Breast epithelium (tissue), 4 donors: ENCODE measurements at regions not wholly inside any gene's neighbourhood (a gene's known extent, or its start where the extent isn't known, plus 50 kb on each side); places are given as distances from the start of the nearest gene placed in this dataset.
"Not testable (repeated sequence)": the region's sequence is repeated elsewhere in the genome, so short reads cannot be mapped to it uniquely, and the experiment has no call there.

Experiments
- DNase-seq, 2 donors: peaks; one replicate each; pipeline ENCODE4 v3.0.0-alpha.2; 2019; ENCODE audit warnings: low spot score in 2 of 2
- H3K27ac ChIP-seq, 2 donors: fragments of 200-600 bp; sonication (generic) in 1 of 2; one replicate each; pipeline ENCODE4 v1.5.1; 2016 to 2019; ENCODE audit warnings: mild to moderate bottlenecking in 1 of 2
- H3K27me3 ChIP-seq, 2 donors: fragments of 200-600 bp; sonication (generic) in 1 of 2; one replicate each; pipeline versions ENCODE4 v1.5.1 to v1.6.0; 2017 to 2019; ENCODE audit warnings: control low read depth in 1 of 2, mild to moderate bottlenecking in 1 of 2
- H3K36me3 ChIP-seq: fragments of 200-600 bp; one replicate; pipeline ENCODE4 v1.5.1; 2019
- H3K4me1 ChIP-seq, 2 donors: fragments of 200-600 bp; sonication (generic); one replicate each; pipeline ENCODE4 v1.5.1; 2016 to 2019; ENCODE audit warnings: control low read depth in 1 of 2
- H3K4me3 ChIP-seq, 3 donors: fragments of 200-600 bp; sonication (generic); 1 replicate in 2 of 3; 2 replicates in 1 of 3; pipeline ENCODE4 v1.5.1; 2016 to 2019; ENCODE audit warnings: mild to moderate bottlenecking in 3 of 3, moderate library complexity in 2 of 3
- H3K9me3 ChIP-seq, 2 donors: fragments of 200-600 bp; sonication (generic) in 1 of 2; one replicate each; pipeline ENCODE4 v1.5.1; 2016 to 2019; ENCODE audit warnings: control low read depth in 1 of 2
- POLR2A ChIP-seq: fragments of 450-650 bp; IDR thresholded peaks from one replicate; pipeline ENCODE4 v1.6.1; 2016; ENCODE audit warnings: antibody characterized with exemption, mild to moderate bottlenecking, moderate library complexity
- POLR2AphosphoS5 ChIP-seq, 3 donors: sonication (generic); formaldehyde crosslinking; IDR thresholded peaks; one replicate each; pipeline ENCODE4 v1.6.1; 2017; ENCODE audit warnings: antibody characterized with exemption in 3 of 3
- intact Hi-C: fragments of 100-400 bp; cut with DNase I; formaldehyde crosslinking; loops from one replicate; pipeline ENCODE4 v1.15.1; 2023; ENCODE audit warnings: low total_unique reads
- TF ChIP-seq, protein P1 (sequence below), 3 donors: fragments of 450-650 bp; IDR thresholded peaks; one replicate each; pipeline ENCODE4 v1.5.1; 2016 to 2017; ENCODE audit warnings: antibody characterized with exemption in 3 of 3, mild to moderate bottlenecking in 3 of 3, moderate library complexity in 3 of 3

GRCh38 chr12:34249271-34249670 is 227.0 kb downstream of the ALG10 start:
- Histone ChIP-seq H3K27me3 (no peaks in the 10 kb centered on the region), H3K9me3 (no peaks in the 10 kb centered on the region), H3K4me3 (no peak overlapping the region), H3K4me1 (no peaks in the 10 kb centered on the region), H3K27ac (no peak overlapping the region), H3K36me3 (no peaks in the 10 kb centered on the region)
- DNase-seq: no peak
- no peak for TF ChIP-seq POLR2A
- TF ChIP-seq POLR2AphosphoS5 (IDR thresholded peaks at IDR 0.05): no peak
- TF ChIP-seq, protein P1, sequence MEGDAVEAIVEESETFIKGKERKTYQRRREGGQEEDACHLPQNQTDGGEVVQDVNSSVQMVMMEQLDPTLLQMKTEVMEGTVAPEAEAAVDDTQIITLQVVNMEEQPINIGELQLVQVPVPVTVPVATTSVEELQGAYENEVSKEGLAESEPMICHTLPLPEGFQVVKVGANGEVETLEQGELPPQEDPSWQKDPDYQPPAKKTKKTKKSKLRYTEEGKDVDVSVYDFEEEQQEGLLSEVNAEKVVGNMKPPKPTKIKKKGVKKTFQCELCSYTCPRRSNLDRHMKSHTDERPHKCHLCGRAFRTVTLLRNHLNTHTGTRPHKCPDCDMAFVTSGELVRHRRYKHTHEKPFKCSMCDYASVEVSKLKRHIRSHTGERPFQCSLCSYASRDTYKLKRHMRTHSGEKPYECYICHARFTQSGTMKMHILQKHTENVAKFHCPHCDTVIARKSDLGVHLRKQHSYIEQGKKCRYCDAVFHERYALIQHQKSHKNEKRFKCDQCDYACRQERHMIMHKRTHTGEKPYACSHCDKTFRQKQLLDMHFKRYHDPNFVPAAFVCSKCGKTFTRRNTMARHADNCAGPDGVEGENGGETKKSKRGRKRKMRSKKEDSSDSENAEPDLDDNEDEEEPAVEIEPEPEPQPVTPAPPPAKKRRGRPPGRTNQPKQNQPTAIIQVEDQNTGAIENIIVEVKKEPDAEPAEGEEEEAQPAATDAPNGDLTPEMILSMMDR (IDR thresholded peaks at IDR 0.05): no peak
- intact Hi-C loops: no loop called here

DNA sequence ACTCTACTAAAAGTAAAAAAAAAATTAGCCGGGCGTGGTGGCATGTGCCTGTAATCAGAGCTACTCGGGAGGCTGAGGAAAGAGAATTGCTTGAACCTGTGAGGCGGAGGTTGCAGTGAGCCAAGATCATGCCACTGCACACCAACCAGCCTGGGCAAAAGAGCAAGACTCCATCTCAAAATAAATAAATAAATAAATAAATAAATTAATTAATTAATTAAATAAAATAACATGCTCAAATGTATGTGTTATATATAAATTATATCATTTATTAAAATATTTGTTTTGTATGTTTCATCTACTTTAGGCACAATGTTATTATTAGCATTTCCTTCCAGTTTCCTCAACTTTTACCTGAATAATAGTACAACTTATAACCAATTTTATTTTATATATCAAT is 229.6 kb downstream of the ALG10 start:
- H3K4me1 ChIP-seq, H3K4me3 ChIP-seq, intact Hi-C loops, H3K27ac ChIP-seq, H3K27me3 ChIP-seq, DNase-seq, H3K9me3 ChIP-seq, H3K36me3 ChIP-seq: not testable (repeated sequence)

- intact Hi-C loops: no loop called here
Measured at GRCh38 chr12:34253674-34254073, 231.4 kb downstream of the ALG10 start.

DNA sequence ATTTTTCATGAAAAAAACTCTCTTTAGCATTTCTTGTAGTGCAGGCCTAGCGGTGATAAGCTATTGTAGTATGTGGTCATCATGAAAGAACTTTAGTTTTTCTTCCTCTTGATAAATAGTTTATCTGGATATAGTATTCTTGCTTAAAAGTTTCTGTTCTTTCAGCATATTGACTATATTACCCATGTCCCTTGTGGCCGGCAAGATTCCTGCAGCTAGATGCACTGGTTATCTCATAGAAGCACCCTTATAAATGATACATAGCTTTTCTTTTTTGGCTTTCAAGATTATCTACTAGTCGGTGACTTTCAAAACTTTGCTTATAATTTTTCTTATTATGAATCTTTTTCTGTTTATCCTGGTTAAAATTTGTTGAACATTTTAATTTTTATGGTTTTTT is 234.8 kb downstream of the ALG10 start:
- Histone ChIP-seq H3K9me3 (no peaks in the 10 kb centered on the region), H3K4me3 (no peak overlapping the region), H3K27ac (no peak overlapping the region), H3K36me3 (no peaks in the 10 kb centered on the region), H3K4me1 (no peaks in the 10 kb centered on the region), H3K27me3 (no peaks in the 10 kb centered on the region)
- DNase-seq: no peak
- TF ChIP-seq, protein P1 (IDR thresholded peaks at IDR 0.05): no peak
- intact Hi-C loops: no loop called here

More at GRCh38 chr12:34253674-34254073, 231.4 kb downstream of the ALG10 start:
- Histone ChIP-seq H3K27me3 (no peaks in the 10 kb centered on the region), H3K4me1 (no peaks in the 10 kb centered on the region), H3K4me3 (no peak overlapping the region), H3K36me3 (no peaks in the 10 kb centered on the region), H3K9me3 (no peaks in the 10 kb centered on the region), H3K27ac (no peak overlapping the region)
- TF ChIP-seq POLR2A (no peak), POLR2AphosphoS5 (IDR thresholded peaks at IDR 0.05) (no peak)
- TF ChIP-seq, protein P1 (IDR thresholded peaks at IDR 0.05): no peak
- DNase-seq: no peak

- H3K4me3 ChIP-seq, H3K27me3 ChIP-seq, DNase-seq, intact Hi-C loops, H3K9me3 ChIP-seq, H3K36me3 ChIP-seq, H3K27ac ChIP-seq, H3K4me1 ChIP-seq: not testable (repeated sequence)
Measured at GRCh38 chr12:34262140-34262539, 239.8 kb downstream of the ALG10 start.

DNA sequence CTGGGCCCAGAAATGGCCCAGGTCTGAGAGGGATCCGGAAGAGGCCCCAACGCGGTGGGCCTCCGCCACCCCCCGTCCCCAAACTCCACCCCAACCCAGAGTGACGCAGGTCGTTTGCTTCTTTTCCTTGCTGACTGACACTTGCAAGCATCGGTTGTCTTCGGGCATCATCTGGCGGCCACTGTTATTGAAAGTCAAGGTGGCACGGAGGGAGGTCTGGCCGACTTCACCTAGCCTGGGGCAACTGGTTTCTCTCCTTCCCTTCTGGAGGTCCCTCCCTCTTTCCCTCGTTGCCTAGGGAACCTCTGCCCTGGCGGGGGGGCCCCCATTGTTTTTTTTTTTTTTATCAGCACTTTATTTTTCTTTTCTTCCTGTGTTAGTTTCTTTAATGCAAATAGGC is 241.8 kb downstream of the ALG10 start:
- intact Hi-C loops: no loop called here
- TF ChIP-seq POLR2A: no peak
- TF ChIP-seq POLR2AphosphoS5 (IDR thresholded peaks at IDR 0.05): no peak
- TF ChIP-seq, protein P1 (IDR thresholded peaks at IDR 0.05): no peak

GRCh38 chr12:34273703-34274102 is 251.4 kb downstream of the ALG10 start:
- DNase-seq, H3K4me1 ChIP-seq, H3K9me3 ChIP-seq, H3K36me3 ChIP-seq, H3K27ac ChIP-seq, intact Hi-C loops, H3K4me3 ChIP-seq, H3K27me3 ChIP-seq: not testable (repeated sequence)

More for the DNA sequence above, 241.8 kb downstream of the ALG10 start:
- H3K36me3 ChIP-seq: no peaks in the 10 kb centered on the region
- H3K27me3 ChIP-seq: no peaks in the 10 kb centered on the region
- DNase-seq: no peak
- H3K4me3 ChIP-seq: no peak overlapping the region
- H3K27ac ChIP-seq: no peak overlapping the region
- H3K9me3 ChIP-seq: no peaks in the 10 kb centered on the region
- H3K4me1 ChIP-seq: no peaks in the 10 kb centered on the region
